HG03196 (cell line): ENCODE measurements at regions not wholly inside any gene's neighbourhood (a gene's known extent, or its start where the extent isn't known, plus 50 kb on each side); places are given as distances from the start of the nearest gene placed in this dataset.

Experiments
- ATAC-seq: cut with Tn5 transposase; IDR thresholded peaks from one replicate; pipeline ENCODE4 v1.9.1; 2021; ENCODE audit not compliant: unreplicated experiment

- no peak for ATAC-seq
Observed at GRCh38 chr4:151820004-151820403, 59.2 kb upstream of the GATB start.

GRCh38 chr4:151811403-151811802, 50.6 kb upstream of the GATB start:
- ATAC-seq, result no peak
